ENCODE measurements at regions not wholly inside any gene's neighbourhood (a gene's known extent, or its start where the extent isn't known, plus 50 kb on each side); places are given as distances from the start of the nearest gene placed in this dataset.
A peak's percentile ranks its signal among the peaks of the same experiment; 100 is the strongest.

- no peak overlapping the region for H3K4me3 ChIP-seq (ENCODE audit: control insufficient read depth, low read depth, low read length)
- DNase-seq (ENCODE audit: low read depth) = no peak
- TF ChIP-seq CTCF (IDR thresholded peaks at IDR 0.05; ENCODE audit: control insufficient read depth, insufficient read depth, low read depth, low read length, missing control alignments) = no peak
These were observed 138.3 kb upstream of the ST6GAL2 start for GRCh38 chr2:107024269-107024668.

- TF ChIP-seq CTCF (IDR thresholded peaks at IDR 0.05; ENCODE audit: control insufficient read depth, insufficient read depth, low read depth, low read length, missing control alignments) = no peak
- H3K4me3 ChIP-seq (ENCODE audit: control insufficient read depth, low read depth, low read length) = no peak overlapping the region
- DNase-seq (ENCODE audit: low read depth) = no peak
These were observed 139.4 kb upstream of the ST6GAL2 start for GRCh38 chr2:107025291-107025857.

- no peak for TF ChIP-seq CTCF (IDR thresholded peaks at IDR 0.05; ENCODE audit: control insufficient read depth, insufficient read depth, low read depth, low read length, missing control alignments)
- DNase-seq (ENCODE audit: low read depth) = peak; percentile 40
- no peak overlapping the region for H3K4me3 ChIP-seq (ENCODE audit: control insufficient read depth, low read depth, low read length)
These were observed 140.0 kb upstream of the ST6GAL2 start for GRCh38 chr2:107025869-107026380.

- no peak for DNase-seq (ENCODE audit: low read depth)
- no peak for TF ChIP-seq CTCF (IDR thresholded peaks at IDR 0.05; ENCODE audit: control insufficient read depth, insufficient read depth, low read depth, low read length, missing control alignments)
- H3K4me3 ChIP-seq (ENCODE audit: control insufficient read depth, low read depth, low read length) = no peak overlapping the region
These were observed 141.2 kb upstream of the ST6GAL2 start for GRCh38 chr2:107027205-107027604.

- no peak overlapping the region for H3K4me3 ChIP-seq (ENCODE audit: control insufficient read depth, low read depth, low read length)
- no peak for DNase-seq (ENCODE audit: low read depth)
- TF ChIP-seq CTCF (IDR thresholded peaks at IDR 0.05; ENCODE audit: control insufficient read depth, insufficient read depth, low read depth, low read length, missing control alignments) = no peak
These were observed 141.8 kb upstream of the ST6GAL2 start for GRCh38 chr2:107027810-107028209.

- H3K4me3 ChIP-seq (ENCODE audit: control insufficient read depth, low read depth, low read length) = no peak overlapping the region
- no peak for DNase-seq (ENCODE audit: low read depth)
- TF ChIP-seq CTCF (IDR thresholded peaks at IDR 0.05; ENCODE audit: control insufficient read depth, insufficient read depth, low read depth, low read length, missing control alignments) = no peak
These were observed 142.7 kb upstream of the ST6GAL2 start for GRCh38 chr2:107028661-107029060.

Measured in AG09309 (cell line).